ENCODE measurements at regions not wholly inside any gene's neighbourhood (a gene's known extent, or its start where the extent isn't known, plus 50 kb on each side); places are given as distances from the start of the nearest gene placed in this dataset.
"Not testable (repeated sequence)": the region's sequence is repeated elsewhere in the genome, so short reads cannot be mapped to it uniquely, and the experiment has no call there.

DNA sequence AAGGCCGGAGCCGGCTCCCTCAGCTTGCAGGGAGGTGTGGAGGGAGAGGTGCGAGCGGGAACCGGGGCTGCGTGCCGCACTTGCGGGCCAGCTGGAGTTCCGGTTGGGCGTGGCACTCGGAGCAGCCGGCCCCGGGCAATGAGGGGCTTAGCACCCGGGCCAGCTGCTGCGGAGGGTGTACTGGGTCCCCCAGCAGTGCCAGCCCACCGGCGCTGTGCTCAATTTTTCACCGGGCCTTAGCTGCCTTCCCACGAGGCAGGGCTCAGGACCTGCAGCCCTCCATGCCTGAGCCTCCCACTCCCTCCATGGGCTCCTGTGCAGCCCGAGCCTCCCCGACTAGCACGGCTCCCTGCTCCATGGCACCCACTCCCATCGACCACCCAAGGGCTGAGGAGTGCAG, 62.2 kb upstream of the ANKRD55 start:
- DNase-seq (ENCODE audit: low read depth) = not testable (repeated sequence)

DNA sequence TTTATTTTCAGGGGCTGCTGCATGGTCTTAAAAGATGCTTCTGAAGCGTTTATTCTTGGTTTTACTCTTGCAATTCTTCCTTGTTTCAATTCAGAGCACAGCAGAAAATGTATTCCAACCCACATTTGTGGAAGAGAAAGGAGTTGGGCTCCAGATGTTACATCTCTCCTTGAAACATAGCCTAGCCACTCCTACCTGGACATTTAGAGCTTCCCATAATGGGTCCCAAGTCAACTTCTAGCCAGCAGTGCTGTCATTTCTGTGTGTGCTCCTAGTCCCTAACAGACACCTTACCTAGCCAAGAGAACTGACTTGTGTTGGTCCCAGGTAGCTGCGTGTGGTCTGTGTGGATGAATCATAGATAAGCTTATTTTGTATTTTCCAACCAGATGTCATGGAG, 61.2 kb upstream of the ANKRD55 start:
- DNase-seq (ENCODE audit: low read depth) = no peak

GRCh38 chr5:56292874-56293273, 59.7 kb upstream of the ANKRD55 start:
- DNase-seq (ENCODE audit: low read depth) = not testable (repeated sequence)

GRCh38 chr5:56291661-56292374, 58.7 kb upstream of the ANKRD55 start:
- DNase-seq (ENCODE audit: low read depth) = no peak

DNA sequence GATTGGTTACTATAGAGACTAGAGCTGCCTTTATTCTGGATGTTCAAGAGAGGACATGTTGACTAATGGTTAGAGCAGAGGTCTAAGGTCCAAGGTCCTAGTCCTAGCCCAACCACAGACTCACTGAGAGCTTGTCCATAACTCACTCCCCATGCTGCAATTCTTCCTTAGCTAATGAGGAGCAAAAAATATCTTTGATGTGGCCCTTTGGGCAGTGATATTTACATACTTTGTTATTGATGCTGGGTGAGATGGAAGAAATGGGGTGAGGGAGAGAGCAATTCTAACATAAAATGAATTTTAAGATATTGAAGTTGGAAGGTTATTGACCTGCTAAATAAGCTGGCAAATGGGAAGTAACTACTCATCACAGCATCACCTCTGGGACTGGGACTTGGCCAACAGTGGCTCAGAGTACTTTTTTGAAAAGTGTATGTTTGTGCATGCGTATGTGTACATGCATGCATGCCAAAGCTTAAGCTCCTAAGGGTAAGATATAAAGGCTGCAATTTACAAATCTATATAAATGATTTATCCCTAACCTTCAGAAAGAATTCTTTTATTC, 58.0 kb upstream of the ANKRD55 start:
- no peak for DNase-seq (ENCODE audit: low read depth)

GRCh38 chr5:56290378-56291078, 57.4 kb upstream of the ANKRD55 start:
- no peak for DNase-seq (ENCODE audit: low read depth)

- no peak for DNase-seq (ENCODE audit: low read depth)
Measured at GRCh38 chr5:56289602-56289987, 56.5 kb upstream of the ANKRD55 start.

DNA sequence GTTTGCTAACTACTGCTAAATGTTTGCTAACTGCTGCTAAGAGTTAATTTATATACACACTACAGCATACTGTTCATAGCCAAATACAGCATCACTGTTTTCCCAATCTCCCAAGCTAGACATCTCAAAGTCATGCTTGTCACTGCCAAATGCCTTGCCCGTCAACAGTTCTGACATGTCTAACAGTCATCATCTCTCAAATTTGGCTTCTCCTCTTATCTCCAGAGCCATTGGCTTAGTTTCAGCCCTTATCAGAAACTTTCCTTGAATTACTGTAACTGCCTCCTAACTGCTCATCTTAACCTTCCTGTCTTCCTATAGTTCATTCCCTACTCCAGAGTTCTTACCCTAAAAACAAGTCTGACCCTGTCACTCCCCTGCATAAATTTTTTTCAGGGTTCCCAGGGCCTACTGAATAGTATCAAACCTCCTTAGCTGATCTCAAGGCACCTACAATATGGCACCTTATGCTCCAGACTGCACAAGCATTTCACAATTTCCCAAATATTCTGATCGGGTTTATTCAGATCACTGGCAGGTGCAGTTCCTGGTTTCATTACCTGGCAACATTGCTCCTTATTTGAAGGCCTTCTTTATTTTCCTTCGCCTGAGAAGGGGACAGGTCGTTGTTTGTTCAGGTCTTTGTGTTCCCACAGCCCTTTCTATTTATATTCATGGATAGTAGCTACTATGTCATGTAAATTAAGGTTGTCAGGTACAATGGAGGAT, 55.9 kb upstream of the ANKRD55 start:
- DNase-seq (ENCODE audit: low read depth) = no peak

- no peak for DNase-seq (ENCODE audit: low read depth)
Measured at GRCh38 chr5:56286015-56286884, 53.1 kb upstream of the ANKRD55 start.

DNA sequence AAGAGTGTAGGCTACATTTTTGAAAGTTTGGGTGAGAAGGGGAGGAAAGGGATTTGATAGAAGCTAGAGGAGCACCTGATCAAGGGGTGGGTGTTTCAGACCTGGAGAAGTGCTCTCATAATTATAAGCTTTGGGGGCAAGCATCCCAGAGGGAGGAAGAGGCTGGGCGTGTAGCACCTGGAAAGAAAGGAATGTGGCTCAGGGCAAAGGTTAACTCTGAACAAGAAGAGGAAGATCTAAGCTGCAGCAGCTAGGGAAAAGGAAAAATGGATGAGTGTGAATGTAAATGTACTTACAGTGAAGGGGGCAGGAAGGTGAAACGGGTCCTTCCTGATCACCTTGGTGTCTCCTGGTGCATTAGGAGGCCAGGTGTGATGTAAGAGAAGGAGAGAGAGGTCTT, 49.8 kb upstream of the ANKRD55 start:
- DNase-seq (ENCODE audit: low read depth) = no peak

Measured in activated T-cell treated with anti-CD3 and anti-CD28 coated beads for 1 hour (primary cell).